Erythroblast (primary cell): ENCODE measurements at regions not wholly inside any gene's neighbourhood (a gene's known extent, or its start where the extent isn't known, plus 50 kb on each side); places are given as distances from the start of the nearest gene placed in this dataset.

Experiments
- GATA1 ChIP-seq: IDR thresholded peaks from 2 replicates; pipeline ENCODE4 v1.6.1; 2011; ENCODE audit warnings: low read depth, mild to moderate bottlenecking, control low read depth, low read length, moderate library complexity
- POLR2A ChIP-seq: IDR thresholded peaks from 2 replicates; pipeline ENCODE4 v1.6.1; 2011; ENCODE audit warnings: mild to moderate bottlenecking, low read length

DNA sequence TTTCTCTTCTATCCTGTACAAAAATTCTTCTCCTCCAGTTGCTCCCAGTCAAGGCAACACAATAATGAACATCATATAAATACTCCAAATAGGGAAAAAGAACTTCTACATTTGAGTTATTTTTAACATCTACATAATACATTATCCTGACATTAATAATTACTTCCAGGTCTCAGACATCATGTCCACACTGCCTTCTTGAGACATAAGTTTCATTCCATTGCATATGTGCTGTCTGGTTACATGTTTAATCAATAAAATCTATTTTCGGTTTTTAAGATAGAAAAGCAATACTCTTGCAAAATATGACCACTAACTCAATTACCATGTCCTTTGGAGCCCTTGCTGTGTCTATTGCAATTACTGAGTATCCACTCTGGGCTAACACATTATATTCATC lies 881.9 kb downstream of the GALC start:
- TF ChIP-seq POLR2A, result no peak
- TF ChIP-seq GATA1, result no peak
